ENCODE measurements at regions not wholly inside any gene's neighbourhood (a gene's known extent, or its start where the extent isn't known, plus 50 kb on each side); places are given as distances from the start of the nearest gene placed in this dataset.

- H3K27ac ChIP-seq: no peak overlapping the region
- TF ChIP-seq ZFX (IDR thresholded peaks at IDR 0.05) (no peak), CTCF (conservative IDR thresholded peaks at IDR 0.05) (no peak)
Measured at GRCh38 chr6:74550821-74551220, 655.0 kb downstream of the COL12A1 start.

GRCh38 chr6:74549746-74550145 lies 656.1 kb downstream of the COL12A1 start:
- H3K27ac ChIP-seq: no peak overlapping the region
- no peak for TF ChIP-seq ZFX (IDR thresholded peaks at IDR 0.05)

GRCh38 chr6:74534465-74535211 lies 671.2 kb downstream of the COL12A1 start:
- TF ChIP-seq ZFX (IDR thresholded peaks at IDR 0.05) (no peak), CTCF (conservative IDR thresholded peaks at IDR 0.05) (no peak)
- no peak overlapping the region for H3K27ac ChIP-seq

- H3K27ac ChIP-seq: no peak overlapping the region
Measured at GRCh38 chr6:74519163-74519562, 686.7 kb downstream of the COL12A1 start.

GRCh38 chr6:74518035-74518434 lies 687.8 kb downstream of the COL12A1 start:
- TF ChIP-seq ZFX (IDR thresholded peaks at IDR 0.05): no peak
- TF ChIP-seq CTCF (conservative IDR thresholded peaks at IDR 0.05): no peak
- no peak overlapping the region for H3K27ac ChIP-seq

More at GRCh38 chr6:74519163-74519562, 686.7 kb downstream of the COL12A1 start:
- TF ChIP-seq ZFX (IDR thresholded peaks at IDR 0.05): no peak
- TF ChIP-seq CTCF (conservative IDR thresholded peaks at IDR 0.05): no peak

- TF ChIP-seq CTCF (conservative IDR thresholded peaks at IDR 0.05) (no peak), ZFX (IDR thresholded peaks at IDR 0.05) (no peak)
- H3K27ac ChIP-seq: no peak overlapping the region
Measured at GRCh38 chr6:74510878-74511277, 695.0 kb downstream of the COL12A1 start.

GRCh38 chr6:74507649-74508048 lies 698.2 kb downstream of the COL12A1 start:
- TF ChIP-seq CTCF (conservative IDR thresholded peaks at IDR 0.05): no peak
- no peak for TF ChIP-seq ZFX (IDR thresholded peaks at IDR 0.05)
- no peak overlapping the region for H3K27ac ChIP-seq

GRCh38 chr6:74505391-74505790 lies 700.5 kb downstream of the COL12A1 start:
- H3K27ac ChIP-seq: no peak overlapping the region
- TF ChIP-seq ZFX (IDR thresholded peaks at IDR 0.05) (no peak), CTCF (conservative IDR thresholded peaks at IDR 0.05) (no peak)
